Thoracic aorta (tissue), 2 donors: ENCODE measurements at regions not wholly inside any gene's neighbourhood (a gene's known extent, or its start where the extent isn't known, plus 50 kb on each side); places are given as distances from the start of the nearest gene placed in this dataset.

Experiments
- ATAC-seq: fragments of 150-250 bp; one replicate; pipeline ENCODE4 v1.8.0; 2017; ENCODE audit warnings: low read depth; ENCODE audit not compliant: insufficient number of reproducible peaks, low FRiP score
- DNase-seq: peaks from one replicate; pipeline ENCODE4 v3.0.0-alpha.2; 2020; ENCODE audit warnings: low spot score
- H3K27ac ChIP-seq, 2 donors: fragments of 200-600 bp; sonication (generic); 1 replicate in 1 of 2; 2 replicates in 1 of 2; pipeline ENCODE4 v1.5.1; 2016; ENCODE audit warnings: mild to moderate bottlenecking in 2 of 2, moderate library complexity in 2 of 2
- H3K27me3 ChIP-seq: fragments of 200-600 bp; sonication (generic); replicated peaks from 2 replicates; pipeline ENCODE4 v1.6.0; 2016; ENCODE audit warnings: mild to moderate bottlenecking; ENCODE audit not compliant: insufficient read depth
- H3K36me3 ChIP-seq: fragments of 200-600 bp; sonication (generic); one replicate; pipeline ENCODE4 v1.5.1; 2016
- H3K4me1 ChIP-seq, 2 donors: fragments of 200-600 bp; sonication (generic); 1 replicate in 1 of 2; 2 replicates in 1 of 2; pipeline versions ENCODE4 v1.5.1 to v1.6.0; 2016; ENCODE audit warnings: low read depth in 2 of 2, mild to moderate bottlenecking in 1 of 2; ENCODE audit not compliant: control insufficient read depth in 1 of 2
- H3K4me3 ChIP-seq: fragments of 200-600 bp; sonication (generic); 2 replicates; pipeline ENCODE4 v1.5.1; 2016; ENCODE audit warnings: mild to moderate bottlenecking
- H3K9me3 ChIP-seq: fragments of 200-600 bp; sonication (generic); 2 replicates; pipeline ENCODE4 v1.5.1; 2016
- CTCF ChIP-seq: fragments of 200-600 bp; sonication (generic); IDR thresholded peaks from one replicate; pipeline ENCODE4 v1.5.1; 2019; ENCODE audit warnings: antibody characterized with exemption

- no peak for TF ChIP-seq CTCF
Observed at GRCh38 chr13:79770056-79770455, 289.1 kb downstream of the NDFIP2 start.

GRCh38 chr13:79767126-79767525 lies 286.2 kb downstream of the NDFIP2 start:
- H3K36me3 ChIP-seq = no peaks in the 10 kb centered on the region
- peaks cover 6% of the 10 kb centered on the region for H3K9me3 ChIP-seq
- no peak overlapping the region for H3K27ac ChIP-seq
- H3K27me3 ChIP-seq = no peaks in the 10 kb centered on the region
- no peak for ATAC-seq
- no peak for DNase-seq
- TF ChIP-seq CTCF = no peak
- no peaks in the 10 kb centered on the region for H3K4me1 ChIP-seq
- H3K4me3 ChIP-seq = no peak overlapping the region

More at GRCh38 chr13:79770056-79770455, 289.1 kb downstream of the NDFIP2 start:
- H3K36me3 ChIP-seq = no peaks in the 10 kb centered on the region
- H3K4me3 ChIP-seq = no peak overlapping the region
- H3K4me1 ChIP-seq = no peaks in the 10 kb centered on the region
- peaks cover 6% of the 10 kb centered on the region for H3K9me3 ChIP-seq
- H3K27ac ChIP-seq = no peak overlapping the region
- no peak for ATAC-seq
- H3K27me3 ChIP-seq = no peaks in the 10 kb centered on the region
- no peak for DNase-seq

- Histone ChIP-seq H3K36me3 (no peaks in the 10 kb centered on the region), H3K27ac (no peak overlapping the region), H3K4me3 (no peak overlapping the region), H3K9me3 (no peaks in the 10 kb centered on the region), H3K4me1 (no peaks in the 10 kb centered on the region), H3K27me3 (no peaks in the 10 kb centered on the region)
- no peak for ATAC-seq
- no peak for DNase-seq
- TF ChIP-seq CTCF = no peak
Observed at GRCh38 chr13:79765331-79765730, 284.4 kb downstream of the NDFIP2 start.

- ATAC-seq = no peak
- TF ChIP-seq CTCF = no peak
- Histone ChIP-seq H3K4me3 (no peak overlapping the region), H3K4me1 (peaks cover 0 to 8% of the 10 kb centered on the region in 2 donors), H3K9me3 (no peaks in the 10 kb centered on the region), H3K36me3 (no peaks in the 10 kb centered on the region), H3K27me3 (no peaks in the 10 kb centered on the region), H3K27ac (no peak overlapping the region)
- no peak for DNase-seq
Observed at GRCh38 chr13:79749984-79750551, 269.1 kb downstream of the NDFIP2 start.

- no peak for DNase-seq
- no peak overlapping the region for H3K27ac ChIP-seq
- peaks cover 0 to 8% of the 10 kb centered on the region in 2 donors for H3K4me1 ChIP-seq
- ATAC-seq = no peak
- no peaks in the 10 kb centered on the region for H3K27me3 ChIP-seq
- no peaks in the 10 kb centered on the region for H3K9me3 ChIP-seq
- H3K36me3 ChIP-seq = no peaks in the 10 kb centered on the region
- H3K4me3 ChIP-seq = no peak overlapping the region
- TF ChIP-seq CTCF = no peak
Observed at GRCh38 chr13:79749566-79749965, 268.6 kb downstream of the NDFIP2 start.
